ENCODE measurements at regions not wholly inside any gene's neighbourhood (a gene's known extent, or its start where the extent isn't known, plus 50 kb on each side); places are given as distances from the start of the nearest gene placed in this dataset.

DNA sequence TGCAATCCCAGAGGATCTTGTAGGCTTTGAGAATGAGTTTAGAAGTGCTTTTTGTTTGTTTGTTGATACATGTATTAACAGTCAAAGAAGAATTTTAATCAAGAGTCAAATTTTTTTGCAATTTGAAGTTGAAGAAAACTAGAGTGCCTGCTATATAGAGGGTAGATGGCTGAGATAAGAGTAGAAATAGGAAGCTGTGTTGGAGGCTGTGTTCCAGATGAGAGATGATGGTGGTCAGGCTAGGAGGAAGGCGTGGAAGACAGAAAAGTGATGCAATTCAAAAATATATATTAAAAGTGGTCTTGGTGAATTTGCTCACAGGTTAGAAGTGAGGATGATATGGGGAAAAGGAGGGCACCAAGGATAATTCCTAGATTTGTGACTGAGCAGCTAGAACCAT lies 978.3 kb downstream of the BCL11A start:
- TF ChIP-seq, protein P1, sequence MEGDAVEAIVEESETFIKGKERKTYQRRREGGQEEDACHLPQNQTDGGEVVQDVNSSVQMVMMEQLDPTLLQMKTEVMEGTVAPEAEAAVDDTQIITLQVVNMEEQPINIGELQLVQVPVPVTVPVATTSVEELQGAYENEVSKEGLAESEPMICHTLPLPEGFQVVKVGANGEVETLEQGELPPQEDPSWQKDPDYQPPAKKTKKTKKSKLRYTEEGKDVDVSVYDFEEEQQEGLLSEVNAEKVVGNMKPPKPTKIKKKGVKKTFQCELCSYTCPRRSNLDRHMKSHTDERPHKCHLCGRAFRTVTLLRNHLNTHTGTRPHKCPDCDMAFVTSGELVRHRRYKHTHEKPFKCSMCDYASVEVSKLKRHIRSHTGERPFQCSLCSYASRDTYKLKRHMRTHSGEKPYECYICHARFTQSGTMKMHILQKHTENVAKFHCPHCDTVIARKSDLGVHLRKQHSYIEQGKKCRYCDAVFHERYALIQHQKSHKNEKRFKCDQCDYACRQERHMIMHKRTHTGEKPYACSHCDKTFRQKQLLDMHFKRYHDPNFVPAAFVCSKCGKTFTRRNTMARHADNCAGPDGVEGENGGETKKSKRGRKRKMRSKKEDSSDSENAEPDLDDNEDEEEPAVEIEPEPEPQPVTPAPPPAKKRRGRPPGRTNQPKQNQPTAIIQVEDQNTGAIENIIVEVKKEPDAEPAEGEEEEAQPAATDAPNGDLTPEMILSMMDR (conservative IDR thresholded peaks at IDR 0.05; ENCODE audit: control insufficient read depth, insufficient read depth, low read depth, low read length): no peak
- no peak overlapping the region for H3K4me3 ChIP-seq (ENCODE audit: control insufficient read depth, low read depth, low read length)
- no peak for DNase-seq (ENCODE audit: low read depth)

GRCh38 chr2:59572227-59572626 lies 981.2 kb downstream of the BCL11A start:
- H3K4me3 ChIP-seq (ENCODE audit: control insufficient read depth, low read depth, low read length): no peak overlapping the region

DNA sequence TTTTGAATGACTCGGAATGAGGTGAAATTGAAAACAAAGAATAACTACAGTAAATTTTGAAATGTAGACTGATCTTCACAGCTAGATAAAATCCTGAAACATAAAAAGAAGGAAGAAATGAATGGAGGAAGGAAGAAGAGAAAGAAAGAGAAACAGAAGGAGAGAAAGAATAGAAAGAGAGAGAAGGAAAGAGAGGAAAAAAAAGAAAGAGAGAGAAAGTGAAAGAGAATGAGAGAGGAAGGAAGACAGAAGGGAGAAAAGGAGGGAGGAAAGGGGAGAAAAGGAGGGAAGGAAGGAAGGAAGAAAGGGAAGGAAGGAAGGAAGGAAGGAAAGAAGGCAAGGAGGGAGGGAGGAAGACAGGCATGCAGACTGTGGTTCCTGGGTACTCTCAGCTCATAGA lies 982.6 kb downstream of the BCL11A start:
- no peak overlapping the region for H3K4me3 ChIP-seq (ENCODE audit: control insufficient read depth, low read depth, low read length)
- TF ChIP-seq, protein P1 (conservative IDR thresholded peaks at IDR 0.05; ENCODE audit: control insufficient read depth, insufficient read depth, low read depth, low read length): no peak
- no peak for DNase-seq (ENCODE audit: low read depth)

More at GRCh38 chr2:59572227-59572626, 981.2 kb downstream of the BCL11A start:
- TF ChIP-seq, protein P1 (conservative IDR thresholded peaks at IDR 0.05; ENCODE audit: control insufficient read depth, insufficient read depth, low read depth, low read length): no peak
- DNase-seq (ENCODE audit: low read depth): no peak

DNA sequence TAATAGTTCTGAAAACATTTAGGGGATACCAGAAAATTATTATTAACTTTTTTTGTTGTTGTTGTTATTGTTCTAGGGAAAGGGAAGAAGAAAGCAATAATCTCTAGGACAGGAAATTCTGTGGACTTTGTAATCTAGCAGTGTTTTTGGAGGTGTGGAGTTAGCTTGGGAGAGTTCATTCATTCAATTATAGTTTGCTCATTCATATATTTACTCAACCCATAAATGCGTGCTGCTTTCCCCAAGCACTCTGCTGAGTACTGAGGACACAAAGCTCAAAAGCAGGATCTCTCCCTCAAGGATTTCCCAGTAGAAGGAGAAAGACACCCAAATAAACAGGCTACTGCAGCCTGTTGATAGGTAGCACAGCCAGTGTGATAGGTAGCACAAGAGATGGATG lies 984.3 kb downstream of the BCL11A start:
- DNase-seq (ENCODE audit: low read depth): no peak
- no peak overlapping the region for H3K4me3 ChIP-seq (ENCODE audit: control insufficient read depth, low read depth, low read length)
- TF ChIP-seq, protein P1 (conservative IDR thresholded peaks at IDR 0.05; ENCODE audit: control insufficient read depth, insufficient read depth, low read depth, low read length): no peak

DNA sequence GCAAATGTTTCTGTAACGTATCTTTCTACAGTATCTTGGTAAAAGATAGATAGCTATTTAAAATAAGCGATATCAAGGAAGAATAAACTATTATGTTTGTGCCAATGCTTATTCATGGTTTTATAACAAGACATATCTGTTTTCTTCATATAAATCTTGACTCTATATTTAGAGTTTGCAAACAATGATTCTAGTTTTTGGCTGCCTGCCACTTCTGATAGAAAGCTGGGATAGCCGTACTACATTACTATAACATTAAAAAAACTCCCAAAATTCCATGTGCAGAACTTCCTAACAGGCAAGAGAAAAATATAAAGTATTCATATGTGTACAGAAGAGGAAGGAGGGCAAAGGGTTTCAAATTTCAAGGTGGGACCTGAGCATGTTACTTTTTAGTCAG lies 985.0 kb downstream of the BCL11A start:
- TF ChIP-seq, protein P1 (conservative IDR thresholded peaks at IDR 0.05; ENCODE audit: control insufficient read depth, insufficient read depth, low read depth, low read length): no peak
- no peak overlapping the region for H3K4me3 ChIP-seq (ENCODE audit: control insufficient read depth, low read depth, low read length)
- no peak for DNase-seq (ENCODE audit: low read depth)

DNA sequence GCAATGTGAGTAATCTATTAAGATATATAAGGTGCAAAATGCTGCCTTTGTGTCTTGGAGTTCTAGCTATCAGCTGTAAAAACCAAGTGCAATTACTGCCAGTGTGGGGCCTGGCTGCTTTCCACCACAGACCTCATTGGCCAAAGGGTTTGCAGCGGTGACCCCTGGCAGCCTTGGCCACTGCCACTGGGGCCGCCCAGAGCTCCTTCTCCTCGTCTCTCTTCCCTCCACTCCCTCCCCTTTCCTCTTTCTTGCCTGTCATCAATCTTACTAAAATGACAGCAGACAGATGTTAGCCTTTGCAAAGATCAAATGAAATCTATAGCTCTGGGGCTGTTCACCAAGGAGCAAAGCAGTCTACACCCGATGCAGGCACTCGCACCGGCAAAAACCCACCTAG lies 986.3 kb downstream of the BCL11A start:
- DNase-seq (ENCODE audit: low read depth): no peak
- H3K4me3 ChIP-seq (ENCODE audit: control insufficient read depth, low read depth, low read length): no peak overlapping the region
- TF ChIP-seq, protein P1 (conservative IDR thresholded peaks at IDR 0.05; ENCODE audit: control insufficient read depth, insufficient read depth, low read depth, low read length): no peak

- TF ChIP-seq, protein P1 (conservative IDR thresholded peaks at IDR 0.05; ENCODE audit: control insufficient read depth, insufficient read depth, low read depth, low read length): no peak
- no peak overlapping the region for H3K4me3 ChIP-seq (ENCODE audit: control insufficient read depth, low read depth, low read length)
- DNase-seq (ENCODE audit: low read depth): no peak
Observed at GRCh38 chr2:59566739-59567138, 986.7 kb downstream of the BCL11A start.
